ENCODE measurements at regions not wholly inside any gene's neighbourhood (a gene's known extent, or its start where the extent isn't known, plus 50 kb on each side); places are given as distances from the start of the nearest gene placed in this dataset.

DNA sequence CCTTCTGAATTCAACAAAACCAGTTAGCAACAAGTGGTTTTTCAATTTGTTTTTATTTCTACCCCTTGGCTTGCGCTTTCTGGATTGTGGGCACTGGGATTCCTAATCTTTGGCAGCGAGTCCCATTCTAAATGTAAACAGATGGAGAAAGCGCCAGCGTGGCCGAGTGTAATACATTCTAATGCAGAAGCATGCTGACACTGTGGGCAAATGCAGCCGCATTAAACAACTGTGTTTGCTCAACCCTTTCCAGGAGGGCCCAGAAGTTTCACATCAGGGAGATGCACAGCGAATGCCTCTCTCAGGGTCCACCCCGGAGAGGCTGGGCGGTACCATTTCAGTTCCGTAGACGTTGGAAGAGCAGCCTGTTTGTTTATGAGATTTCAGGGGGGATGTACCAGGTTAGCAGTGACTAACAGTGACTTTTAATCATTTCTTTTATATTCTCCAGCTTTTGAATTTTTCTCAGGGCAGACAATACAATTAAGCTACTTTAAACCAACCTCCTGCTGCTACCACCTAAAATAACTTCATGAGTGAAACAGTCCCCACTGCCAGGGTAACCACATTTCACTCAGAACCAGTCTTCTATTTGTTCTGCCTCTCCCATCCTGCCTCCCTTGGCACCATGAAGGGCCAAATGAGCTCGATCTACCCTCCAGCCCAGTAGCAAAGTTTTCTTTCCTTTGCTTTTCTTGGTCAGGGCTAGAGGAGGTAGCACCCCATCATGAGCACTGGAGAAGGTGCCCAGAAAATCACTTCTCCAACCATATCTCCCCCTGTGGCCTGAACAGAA lies 164.2 kb upstream of the ITGB1 start:
- 49 to 53% methylated on average over 12 of the region's 12 CpGs for WGBS, 2 donors
- Histone ChIP-seq H3K36me3 (no peaks in the 10 kb centered on the region), H3K27ac (no peak overlapping the region), H3K9me3 (no peaks in the 10 kb centered on the region), H3K4me1 (peaks cover 0 to 20% (median 2%) of the 10 kb centered on the region in 4 donors), H3K27me3 (no peaks in the 10 kb centered on the region), H3K4me3 (no peak overlapping the region)
- no peak for TF ChIP-seq EP300 (IDR thresholded peaks at IDR 0.05)
- TF ChIP-seq CTCF (IDR thresholded peaks at IDR 0.05), result no peak
- no peak for TF ChIP-seq POLR2A (IDR thresholded peaks at IDR 0.05)
- DNase-seq (ENCODE audit: low spot score in 2 of 2), result no peak

- TF ChIP-seq EP300 (IDR thresholded peaks at IDR 0.05) (no peak), POLR2A (IDR thresholded peaks at IDR 0.05) (no peak), CTCF (IDR thresholded peaks at IDR 0.05) (no peak)
- H3K4me3 ChIP-seq, result no peak overlapping the region
- 95% methylated on average over 2 of the region's 2 CpGs for WGBS, 2 donors
- no peak overlapping the region for H3K27ac ChIP-seq
- DNase-seq (ENCODE audit: low spot score in 2 of 2), result no peak
- no peaks in the 10 kb centered on the region for H3K9me3 ChIP-seq
- no peaks in the 10 kb centered on the region for H3K36me3 ChIP-seq
- H3K27me3 ChIP-seq, result no peaks in the 10 kb centered on the region
- H3K4me1 ChIP-seq, result peaks cover 0 to 21% (median 2%) of the 10 kb centered on the region in 4 donors
Observed at GRCh38 chr10:33120700-33121099, 162.7 kb upstream of the ITGB1 start.

DNA sequence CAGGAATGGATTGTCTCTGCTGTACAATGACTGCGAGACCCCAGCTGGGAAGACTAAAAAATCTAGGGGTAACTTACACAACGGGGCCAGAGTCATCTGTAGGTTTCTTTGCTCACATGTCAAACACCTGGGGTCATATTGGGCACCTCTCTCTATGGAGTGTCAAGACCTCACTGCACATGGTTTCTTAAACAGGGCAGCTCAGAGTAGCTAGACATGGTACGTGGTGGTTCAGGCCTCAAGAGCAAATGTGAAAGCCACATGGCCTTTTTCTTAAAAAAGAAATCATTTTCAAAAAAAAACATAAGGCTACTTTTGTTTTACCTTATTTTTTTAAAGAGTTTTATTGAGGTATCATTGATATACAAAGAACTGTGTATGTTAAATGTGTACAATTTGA lies 162.2 kb upstream of the ITGB1 start:
- WGBS, 2 donors, result 80 to 87% methylated on average over 3 of the region's 3 CpGs
- no peaks in the 10 kb centered on the region for H3K9me3 ChIP-seq
- H3K4me1 ChIP-seq, result peaks cover 0 to 17% (median under 1%) of the 10 kb centered on the region in 4 donors
- no peak overlapping the region for H3K27ac ChIP-seq
- H3K36me3 ChIP-seq, result no peaks in the 10 kb centered on the region
- no peaks in the 10 kb centered on the region for H3K27me3 ChIP-seq
- TF ChIP-seq CTCF (IDR thresholded peaks at IDR 0.05) (no peak), POLR2A (IDR thresholded peaks at IDR 0.05) (no peak), EP300 (IDR thresholded peaks at IDR 0.05) (no peak)
- DNase-seq (ENCODE audit: low spot score in 2 of 2), result no peak
- H3K4me3 ChIP-seq, result no peak overlapping the region

GRCh38 chr10:33117816-33118215 lies 159.8 kb upstream of the ITGB1 start:
- TF ChIP-seq EP300 (IDR thresholded peaks at IDR 0.05) (no peak), POLR2A (IDR thresholded peaks at IDR 0.05) (no peak), CTCF (IDR thresholded peaks at IDR 0.05) (no peak)
- DNase-seq (ENCODE audit: low spot score in 2 of 2), result no peak
- Histone ChIP-seq H3K27ac (no peak overlapping the region), H3K4me3 (no peak overlapping the region), H3K4me1 (peaks cover 0 to 17% (median 0%) of the 10 kb centered on the region in 4 donors), H3K27me3 (no peaks in the 10 kb centered on the region), H3K9me3 (no peaks in the 10 kb centered on the region), H3K36me3 (no peaks in the 10 kb centered on the region)
- WGBS, 2 donors, result 91 to 99% methylated on average over 6 of the region's 6 CpGs

DNA sequence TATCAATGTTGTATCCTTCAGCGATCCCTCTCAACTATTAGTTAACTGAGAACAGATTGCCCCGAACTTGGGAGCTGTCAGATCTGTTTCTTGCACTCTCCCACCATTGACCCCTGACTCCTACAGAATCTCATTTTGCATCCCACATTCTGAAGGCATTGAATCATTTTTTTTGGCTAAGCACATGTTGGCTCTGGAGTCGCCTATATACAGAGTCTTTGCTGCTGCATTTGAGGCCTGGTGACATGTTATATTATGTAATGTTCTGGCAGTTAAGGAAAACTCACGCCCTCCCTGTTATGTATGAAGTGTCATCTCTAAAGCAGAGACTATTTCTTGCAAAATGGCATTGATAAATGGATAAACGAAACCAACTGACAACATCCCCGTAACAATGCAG lies 159.2 kb upstream of the ITGB1 start:
- DNase-seq (ENCODE audit: low spot score in 2 of 2), result no peak
- Histone ChIP-seq H3K27me3 (no peaks in the 10 kb centered on the region), H3K27ac (no peak overlapping the region), H3K9me3 (no peaks in the 10 kb centered on the region), H3K36me3 (no peaks in the 10 kb centered on the region), H3K4me3 (no peak overlapping the region), H3K4me1 (peaks cover 0 to 17% (median 0%) of the 10 kb centered on the region in 4 donors)
- TF ChIP-seq POLR2A (IDR thresholded peaks at IDR 0.05) (no peak), EP300 (IDR thresholded peaks at IDR 0.05) (no peak), CTCF (IDR thresholded peaks at IDR 0.05) (no peak)
- 71 to 75% methylated on average over 6 of the region's 6 CpGs for WGBS, 2 donors
